CD4-positive, alpha-beta T cell treated with Interleukin-4 for 1 hour (primary cell): ENCODE measurements at regions not wholly inside any gene's neighbourhood (a gene's known extent, or its start where the extent isn't known, plus 50 kb on each side); places are given as distances from the start of the nearest gene placed in this dataset.

Experiments used
- DNase-seq, 2 donors: peaks; one replicate each; pipeline ENCODE4 v3.0.0-alpha.2; 2020 to 2022

DNA sequence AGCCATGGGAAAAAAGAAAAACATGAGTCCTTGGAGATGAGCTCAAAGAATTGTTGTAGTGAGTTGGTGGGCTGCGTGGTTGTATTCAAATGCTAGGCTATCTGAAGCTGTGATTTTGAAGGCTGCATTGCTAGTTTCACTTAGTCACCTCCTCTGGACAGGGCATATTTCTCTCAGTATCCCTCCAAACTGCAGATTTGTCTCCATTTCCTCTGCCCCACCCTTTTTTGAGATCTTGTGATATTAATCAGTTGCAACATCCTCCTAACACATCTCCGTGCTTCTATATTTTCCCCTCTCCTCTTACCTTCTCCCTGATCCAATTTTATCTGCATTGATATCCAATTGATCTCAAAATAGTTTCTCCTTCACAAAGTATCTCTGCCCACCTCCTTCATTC, 1048.0 kb upstream of the WWC1 start:
- DNase-seq = no peak

GRCh38 chr5:167244583-167244982, 1046.9 kb upstream of the WWC1 start:
- no peak for DNase-seq

GRCh38 chr5:167245868-167246267, 1045.6 kb upstream of the WWC1 start:
- no peak for DNase-seq

GRCh38 chr5:167247816-167248215, 1043.6 kb upstream of the WWC1 start:
- DNase-seq = no peak

GRCh38 chr5:167248257-167248656, 1043.2 kb upstream of the WWC1 start:
- DNase-seq = no peak

- no peak for DNase-seq
Measured at GRCh38 chr5:167250996-167251395, 1040.4 kb upstream of the WWC1 start.

DNA sequence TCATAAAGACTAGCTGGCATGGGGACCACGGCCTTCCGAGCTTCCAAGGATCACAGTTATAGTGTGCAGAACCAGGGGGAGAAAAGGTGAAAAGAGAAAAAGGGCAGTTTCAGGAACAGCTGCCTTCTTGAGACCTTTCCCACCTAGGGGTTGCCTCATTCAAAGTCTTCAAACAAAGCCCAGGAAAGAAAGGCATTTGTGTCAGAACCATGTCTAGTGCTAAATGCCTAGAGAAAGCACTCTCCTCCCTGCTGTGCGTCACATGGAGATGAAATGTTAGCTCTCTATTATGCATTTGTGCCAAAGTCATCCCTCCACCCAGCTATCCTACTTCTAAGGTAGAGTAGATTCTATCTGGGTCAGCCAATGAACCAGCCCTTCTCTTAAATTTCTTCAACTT, 1037.3 kb upstream of the WWC1 start:
- DNase-seq = no peak

- no peak for DNase-seq
Measured at GRCh38 chr5:167255926-167256325, 1035.5 kb upstream of the WWC1 start.

GRCh38 chr5:167259806-167260205, 1031.6 kb upstream of the WWC1 start:
- DNase-seq = no peak

- no peak for DNase-seq
Measured at GRCh38 chr5:167261309-167262100, 1029.9 kb upstream of the WWC1 start.

DNA sequence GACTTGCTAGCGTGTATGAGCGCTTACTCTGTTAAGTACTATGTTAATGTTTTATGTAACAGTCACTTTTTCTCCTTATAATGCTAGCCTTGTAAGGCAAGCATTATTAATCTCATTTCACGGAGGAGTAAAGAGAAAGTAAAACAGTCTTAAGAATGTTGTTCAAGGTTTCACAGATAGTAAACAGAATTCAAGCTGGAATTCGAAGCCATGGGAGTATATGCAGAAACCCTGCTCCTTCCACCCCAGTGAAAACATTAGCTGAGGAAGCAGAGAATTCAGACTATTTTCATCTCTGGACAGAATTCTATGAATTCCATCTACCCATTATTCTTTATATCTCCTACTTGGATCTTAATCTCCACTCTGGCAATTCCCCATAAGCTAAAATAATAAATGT, 1028.3 kb upstream of the WWC1 start:
- no peak for DNase-seq

DNA sequence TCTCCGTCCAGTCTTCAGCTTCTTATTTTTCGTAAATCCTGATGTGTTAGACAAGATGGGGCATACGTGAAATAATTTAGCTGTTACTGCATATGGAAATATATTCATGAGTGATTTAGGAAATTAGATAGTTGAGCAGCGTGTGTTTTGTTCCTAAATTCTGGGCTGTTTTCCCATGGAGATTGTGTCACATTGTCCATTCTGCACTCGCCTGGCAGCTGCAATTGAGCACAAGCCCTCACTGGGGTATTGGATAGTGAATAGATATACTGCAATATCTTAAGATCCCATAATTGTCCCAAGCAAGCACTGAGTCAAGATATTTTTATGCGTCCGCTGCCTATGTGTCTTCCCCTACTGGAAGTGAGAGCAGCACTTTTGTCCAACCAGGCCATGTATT, 1027.1 kb upstream of the WWC1 start:
- DNase-seq = no peak

DNA sequence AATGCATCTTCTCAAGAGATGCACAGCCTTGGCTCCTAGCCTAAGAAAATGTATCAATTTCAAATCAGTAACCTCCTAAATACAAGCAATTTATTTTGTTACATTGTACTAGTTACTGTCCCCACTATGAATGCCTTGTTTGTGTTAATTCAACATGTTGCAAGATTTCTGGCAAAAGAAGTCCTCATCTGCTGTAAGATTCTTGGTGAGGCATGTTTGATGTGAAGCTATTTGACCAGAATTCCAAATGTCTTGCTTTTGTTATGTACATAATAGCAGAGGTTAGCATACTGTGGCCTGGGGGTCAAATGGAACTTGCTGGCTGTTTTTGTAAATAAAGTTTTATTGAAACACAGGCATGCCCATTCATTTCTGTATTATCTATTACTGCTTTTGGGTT, 1023.1 kb upstream of the WWC1 start:
- DNase-seq = no peak

- DNase-seq = no peak
Measured at GRCh38 chr5:167269146-167269545, 1022.3 kb upstream of the WWC1 start.

DNA sequence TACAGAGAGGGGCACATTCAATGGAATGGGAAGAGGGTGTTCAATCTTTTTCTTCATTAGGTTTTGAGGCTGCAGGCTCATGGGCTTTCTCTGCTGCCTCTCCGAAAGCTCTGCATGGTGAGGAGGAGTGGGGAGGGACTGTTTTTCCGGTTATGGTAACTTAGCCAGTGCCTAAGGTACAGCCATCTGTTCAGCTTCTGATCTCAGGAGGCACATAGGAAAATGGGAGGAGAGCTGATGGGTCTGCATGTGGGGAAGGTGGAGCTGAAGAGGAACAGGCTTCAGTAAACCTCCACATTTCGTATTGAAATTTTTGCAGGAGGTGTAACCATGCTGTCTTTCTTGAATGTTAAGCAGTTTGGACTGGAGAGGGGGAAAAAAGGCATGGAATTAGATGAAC, 1020.4 kb upstream of the WWC1 start:
- no peak for DNase-seq

DNA sequence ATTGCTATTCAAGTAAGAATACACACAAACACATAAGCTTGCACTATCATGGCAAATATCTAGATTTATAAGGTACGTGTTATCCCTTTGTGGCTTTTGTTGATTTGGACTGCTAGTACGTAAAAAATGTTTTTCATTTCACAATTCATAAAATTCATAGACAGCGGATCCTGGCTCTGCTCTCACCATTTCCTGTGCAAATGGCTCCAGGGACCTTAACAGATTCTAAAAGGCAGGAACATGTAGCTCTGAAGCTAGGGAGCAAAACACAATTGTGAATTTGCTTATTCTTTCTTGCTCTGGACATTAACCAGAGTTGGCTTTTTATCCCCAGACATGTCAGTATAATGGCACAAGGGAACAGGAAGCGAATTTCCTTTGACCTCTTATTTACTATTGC, 1019.9 kb upstream of the WWC1 start:
- no peak for DNase-seq

- DNase-seq = no peak
Measured at GRCh38 chr5:167280111-167280510, 1011.3 kb upstream of the WWC1 start.

DNA sequence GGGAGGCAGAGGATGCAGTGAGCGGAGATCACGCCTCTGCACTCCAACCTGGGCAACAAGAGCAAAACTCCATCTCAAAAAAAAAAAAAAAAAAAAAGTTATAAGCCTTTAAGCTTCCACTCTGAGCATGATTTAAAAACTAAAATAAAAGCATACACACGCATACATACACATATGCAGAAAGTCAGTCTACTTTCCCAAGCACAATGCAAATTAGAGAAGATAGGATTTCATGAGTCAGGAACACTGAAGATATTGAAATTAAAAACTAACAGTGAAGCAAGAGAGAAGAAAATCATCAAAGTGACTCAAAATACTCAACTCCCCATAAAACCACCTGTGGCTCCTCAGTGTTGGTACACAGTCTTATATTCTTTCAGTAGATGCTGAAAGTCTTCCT, 1009.5 kb upstream of the WWC1 start:
- no peak for DNase-seq

DNA sequence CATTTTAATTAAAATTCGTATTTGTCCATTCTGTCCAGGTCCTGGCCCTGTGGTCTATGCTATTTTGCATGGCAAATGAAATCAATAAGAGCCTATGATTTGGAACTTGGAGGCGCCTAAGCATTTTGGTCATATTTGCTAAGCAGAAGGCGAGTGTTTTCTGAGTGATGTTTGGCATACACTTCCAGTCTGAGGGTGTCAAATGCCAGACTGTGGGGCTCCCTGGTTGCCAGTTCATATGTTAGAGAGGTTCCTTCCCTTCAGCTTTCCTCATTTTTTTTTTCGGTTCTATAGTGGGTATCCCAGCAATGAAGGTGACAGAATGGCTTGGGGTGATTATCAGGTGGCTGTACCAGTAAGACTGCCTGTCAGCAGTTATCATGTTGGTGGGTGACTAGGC, 1007.8 kb upstream of the WWC1 start:
- no peak for DNase-seq

GRCh38 chr5:167284222-167284890, 1007.1 kb upstream of the WWC1 start:
- DNase-seq = no peak

DNA sequence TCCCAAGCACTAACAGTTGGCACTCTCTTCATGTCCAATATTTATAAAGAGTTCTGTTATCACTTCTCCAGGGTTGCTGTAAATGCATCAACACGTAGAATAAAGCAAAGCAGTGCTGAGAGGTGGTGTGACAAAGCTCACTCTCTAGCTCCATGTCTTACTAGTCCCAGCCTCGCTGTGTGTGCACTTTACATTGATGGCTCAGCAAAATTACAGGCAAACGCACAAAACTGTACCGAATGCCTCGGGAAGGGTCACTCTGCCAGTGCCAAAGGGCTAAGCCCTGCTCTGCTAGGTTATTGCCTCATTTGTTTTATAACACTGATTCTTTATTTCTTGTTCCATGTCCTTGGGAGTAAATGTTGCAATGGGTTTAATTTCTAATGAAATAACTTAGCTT, 1005.9 kb upstream of the WWC1 start:
- DNase-seq = no peak

DNA sequence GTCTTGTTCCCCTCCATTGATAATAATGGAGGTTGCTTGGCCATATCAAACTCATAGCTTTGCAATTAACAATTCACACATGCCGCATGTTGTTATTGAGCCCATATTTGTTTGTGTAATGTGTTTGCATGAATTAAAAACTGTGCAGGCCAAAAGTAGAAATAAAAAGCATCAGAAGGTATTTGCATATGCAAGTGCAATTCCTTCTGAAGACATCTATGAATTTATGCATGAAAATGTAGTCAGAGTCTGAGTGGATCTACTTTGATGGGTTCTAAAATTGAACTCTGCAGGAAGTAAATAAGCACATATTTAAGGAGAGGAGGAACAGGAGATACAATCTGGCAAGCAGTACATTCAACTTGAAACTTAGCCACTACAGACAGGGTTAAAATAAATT, 1004.6 kb upstream of the WWC1 start:
- no peak for DNase-seq

DNA sequence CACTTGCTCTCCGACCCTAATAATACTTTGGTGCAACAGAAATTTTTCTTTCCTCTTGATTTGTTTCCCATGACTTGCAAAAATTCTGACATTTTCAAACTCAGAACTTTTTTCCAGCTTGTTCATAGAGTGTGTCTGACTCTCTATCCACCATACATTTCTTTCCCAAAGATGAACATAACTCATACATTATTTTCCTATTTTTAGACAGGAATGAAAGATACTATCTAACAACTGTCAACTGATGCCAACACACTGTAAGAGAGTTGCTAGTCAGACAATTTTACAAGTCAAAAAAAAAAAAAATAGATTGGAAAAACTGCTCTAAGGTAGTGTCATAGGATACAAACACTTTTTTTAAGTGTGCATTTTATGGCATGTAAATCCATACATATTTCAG, 1001.0 kb upstream of the WWC1 start:
- DNase-seq = no peak

GRCh38 chr5:167294882-167295680, 996.4 kb upstream of the WWC1 start:
- DNase-seq = no peak
